Esophagus mucosa (tissue), 1 donor: ENCODE measurements at regions not wholly inside any gene's neighbourhood (a gene's known extent, or its start where the extent isn't known, plus 50 kb on each side); places are given as distances from the start of the nearest gene placed in this dataset.

Experiments used
- ATAC-seq: fragments of 200-7000 bp; cut with Tn5 transposase; one replicate; pipeline ENCODE4 v1.9.1; 2020
- donor health status: DM: yes; HTN: yes; CAD: no.

- no peak for ATAC-seq
These were observed 173.2 kb downstream of the CDH26 start for GRCh38 chr20:60131375-60131774.

- no peak for ATAC-seq
These were observed 174.1 kb downstream of the CDH26 start for GRCh38 chr20:60132162-60132826.

GRCh38 chr20:60132827-60133670, 174.8 kb downstream of the CDH26 start:
- ATAC-seq = no peak

DNA sequence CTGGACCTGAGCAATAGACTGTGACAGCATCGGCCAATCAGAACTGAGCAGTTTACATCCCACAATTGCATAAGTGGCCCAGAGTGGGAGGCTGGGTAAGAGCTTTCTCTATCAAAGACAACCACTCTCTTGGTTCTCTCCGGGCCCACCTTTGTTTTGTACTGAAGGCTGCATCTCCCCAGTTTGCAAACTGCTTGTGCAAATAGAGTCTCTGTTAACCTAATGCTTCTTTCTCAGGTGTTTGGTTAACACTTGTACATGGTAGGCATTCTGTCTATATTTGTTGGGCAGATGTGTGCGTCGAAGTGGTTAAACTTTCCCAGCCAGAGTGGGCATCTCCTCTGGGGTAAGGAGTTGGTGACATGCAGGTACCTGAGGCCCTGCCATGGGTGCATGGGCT, 177.1 kb downstream of the CDH26 start:
- ATAC-seq = no peak

DNA sequence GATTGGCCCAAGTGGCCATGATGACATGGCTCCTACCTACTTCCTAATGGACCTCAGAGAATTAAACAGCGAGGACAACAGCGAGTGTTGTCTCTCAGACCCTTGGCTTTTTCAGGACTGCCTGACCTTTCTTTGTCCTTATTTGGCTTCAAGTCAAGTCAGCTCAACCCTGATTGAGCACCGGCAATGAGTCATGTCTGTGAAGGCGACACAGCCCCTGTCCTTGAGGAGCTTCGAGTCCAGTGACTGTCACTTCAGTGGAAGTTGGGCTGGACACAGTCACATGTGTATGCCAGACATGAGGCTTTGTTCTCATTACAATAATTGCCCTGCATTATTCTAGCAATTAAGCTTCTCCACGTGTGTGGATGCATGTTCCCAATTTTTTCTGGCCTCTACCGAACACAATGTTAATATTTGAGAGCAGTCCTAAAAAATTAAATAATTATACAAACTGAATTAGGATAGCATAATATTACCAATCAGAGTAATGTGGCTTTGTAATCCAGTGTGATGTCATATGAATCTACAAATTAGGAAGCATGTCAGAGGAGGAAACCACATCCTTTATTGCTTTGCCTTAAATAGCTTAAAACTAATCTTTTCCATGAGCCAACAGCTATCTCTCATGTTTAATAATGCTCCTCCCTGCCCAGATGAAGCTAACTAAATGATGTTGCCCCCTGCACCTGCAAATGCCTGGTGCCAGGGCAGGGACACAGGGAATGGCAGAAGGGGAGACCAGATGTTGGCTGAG, 178.6 kb downstream of the CDH26 start:
- ATAC-seq = no peak

DNA sequence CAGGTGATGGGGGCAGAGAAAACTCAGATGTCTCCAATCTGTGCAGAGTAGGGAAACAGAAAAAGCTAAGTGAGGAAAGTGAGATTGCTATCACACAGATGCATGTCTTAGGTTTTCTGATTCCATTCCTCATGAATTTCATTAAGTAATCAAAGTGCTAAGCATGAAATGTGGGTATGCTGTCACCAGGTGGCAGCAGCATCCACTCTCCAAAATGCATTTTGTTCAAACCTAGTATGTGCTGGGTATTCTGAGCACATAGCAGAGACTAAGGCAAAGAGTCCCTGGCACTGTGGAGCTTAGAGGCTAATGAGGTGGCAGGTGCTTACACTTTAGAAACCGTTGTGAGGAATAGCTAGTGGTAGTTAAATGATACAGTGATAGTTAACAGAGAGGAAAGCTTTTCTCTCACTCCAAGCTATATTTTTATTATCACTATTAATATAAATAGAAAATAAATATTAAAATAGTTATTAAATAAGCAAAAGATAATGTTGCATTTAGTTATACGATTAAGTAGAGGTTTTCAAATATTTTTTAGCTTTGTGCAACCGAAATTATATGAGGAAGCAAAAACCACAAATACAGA, 179.5 kb downstream of the CDH26 start:
- peak; percentile 87 for ATAC-seq

DNA sequence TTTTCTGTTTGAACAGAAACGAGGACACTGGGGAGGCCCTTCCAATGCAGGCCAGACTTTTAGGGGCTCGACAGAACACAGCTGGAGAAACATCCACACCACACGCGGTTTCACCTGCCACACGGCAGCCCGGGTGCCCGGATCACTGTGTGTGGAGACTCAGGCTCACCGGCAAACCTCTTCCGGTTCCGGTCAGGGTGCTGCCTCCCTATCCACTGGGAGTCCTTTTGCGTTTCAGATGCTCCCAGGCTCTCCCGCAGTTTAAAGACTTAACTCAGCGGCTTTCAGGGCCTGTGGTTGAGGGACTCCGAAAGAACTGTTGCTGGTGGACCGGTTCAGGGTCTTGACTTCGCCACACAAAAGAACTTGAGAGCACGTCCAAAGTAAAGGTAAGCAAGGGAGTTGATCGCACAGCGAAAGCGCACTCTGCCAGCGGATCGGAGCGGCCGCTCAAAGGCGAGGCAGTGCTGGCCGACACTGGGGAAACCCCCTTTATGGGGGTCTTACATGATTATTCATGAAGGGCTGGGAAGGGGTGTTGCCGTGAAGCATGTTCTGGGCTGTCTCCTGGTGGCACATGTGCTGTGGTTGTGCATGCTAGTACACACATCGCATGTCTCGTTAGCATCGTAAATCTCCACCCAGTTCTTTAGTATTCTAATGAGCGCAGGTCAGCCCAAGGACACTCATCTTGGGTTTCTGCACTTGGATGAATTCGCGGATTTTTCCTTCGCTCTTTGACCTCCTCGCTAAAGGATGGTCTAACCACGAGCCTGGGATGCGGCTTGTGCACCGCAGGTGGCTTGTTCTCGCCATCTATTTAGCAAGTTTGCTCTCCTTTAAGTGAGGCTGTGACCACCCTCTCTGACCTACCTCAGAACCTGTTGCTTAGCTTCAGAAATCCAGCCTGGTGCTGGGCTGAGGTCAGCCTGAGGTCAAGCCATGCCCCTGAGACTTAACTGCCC, 180.3 kb downstream of the CDH26 start:
- ATAC-seq = peak; percentile 89

DNA sequence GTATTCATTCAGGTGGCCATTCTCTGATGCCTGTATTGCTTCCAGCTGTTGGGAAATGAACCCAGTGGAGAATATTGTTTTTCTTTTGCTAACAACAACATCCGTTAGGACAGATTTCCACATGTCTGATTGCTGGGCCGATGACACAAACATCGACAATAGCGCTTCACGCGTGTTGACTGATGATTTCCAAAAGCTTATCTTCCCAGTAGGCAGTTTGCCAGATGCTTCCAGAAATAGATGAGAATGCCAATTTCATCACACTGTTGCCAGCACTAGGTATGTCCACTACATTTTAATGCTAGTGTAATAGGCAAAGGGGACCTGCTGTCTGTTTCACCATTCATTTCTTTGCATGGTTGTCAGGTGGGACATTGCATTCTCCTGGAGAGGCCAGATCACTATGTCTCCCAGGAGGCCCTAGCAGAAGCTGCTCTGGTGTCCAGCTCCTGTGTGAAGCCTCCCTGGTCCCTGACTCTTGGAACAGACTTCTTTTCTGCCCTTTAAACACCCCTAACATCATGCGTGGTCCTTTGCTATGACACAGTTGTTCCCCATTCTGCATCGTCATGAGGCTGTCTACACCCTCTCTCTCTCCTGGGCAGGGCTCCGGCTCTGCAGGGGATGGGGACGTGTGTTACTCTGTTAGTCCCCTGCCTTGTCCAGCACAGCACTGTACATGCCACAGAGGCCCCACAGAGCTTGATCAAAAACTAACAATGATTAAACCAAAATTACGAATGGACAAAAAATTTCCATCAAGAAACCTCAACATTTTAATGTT, 181.6 kb downstream of the CDH26 start:
- ATAC-seq = no peak

DNA sequence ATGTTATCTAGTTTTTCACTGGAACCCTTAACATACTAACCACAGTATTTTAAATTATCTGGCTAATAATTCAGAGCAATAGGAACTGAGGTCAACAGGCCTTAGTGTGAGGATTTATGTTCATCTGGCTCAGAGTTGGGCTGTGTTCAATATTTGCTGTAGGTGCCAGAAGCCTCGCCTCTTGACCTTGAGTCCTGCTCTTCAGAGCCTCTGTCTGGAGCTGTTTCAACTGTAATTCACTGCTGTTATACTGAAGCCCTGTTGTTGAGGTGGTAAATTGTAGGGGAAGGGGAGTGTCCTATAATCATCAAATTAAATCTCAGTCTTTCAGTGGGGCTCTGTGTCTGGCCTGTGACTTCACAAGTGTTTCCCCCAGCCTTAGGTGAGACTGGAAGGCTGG, 184.4 kb downstream of the CDH26 start:
- ATAC-seq = no peak

- ATAC-seq = no peak
These were observed 185.1 kb downstream of the CDH26 start for GRCh38 chr20:60143261-60143842.

DNA sequence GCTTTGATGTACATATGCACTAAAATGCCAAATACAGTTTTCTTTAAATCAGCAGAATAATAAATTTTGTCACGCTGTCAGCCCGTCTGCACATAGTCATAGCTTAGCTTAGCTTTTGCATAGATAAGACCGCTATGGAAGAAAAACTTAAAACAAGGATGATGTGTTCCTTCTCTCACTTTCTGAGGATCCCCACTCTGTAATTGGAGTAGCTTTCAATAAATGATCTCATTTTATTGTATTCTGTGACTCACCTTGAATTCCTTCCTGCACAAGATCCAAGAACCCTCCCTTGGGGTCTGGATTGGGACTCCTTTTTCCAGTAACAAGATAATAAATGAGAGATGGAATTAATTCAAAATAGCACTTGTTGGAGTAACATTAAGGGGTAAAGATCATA, 186.2 kb downstream of the CDH26 start:
- ATAC-seq = no peak

GRCh38 chr20:60144974-60145527, 186.8 kb downstream of the CDH26 start:
- ATAC-seq = no peak

GRCh38 chr20:60147004-60147403, 188.8 kb downstream of the CDH26 start:
- no peak for ATAC-seq

DNA sequence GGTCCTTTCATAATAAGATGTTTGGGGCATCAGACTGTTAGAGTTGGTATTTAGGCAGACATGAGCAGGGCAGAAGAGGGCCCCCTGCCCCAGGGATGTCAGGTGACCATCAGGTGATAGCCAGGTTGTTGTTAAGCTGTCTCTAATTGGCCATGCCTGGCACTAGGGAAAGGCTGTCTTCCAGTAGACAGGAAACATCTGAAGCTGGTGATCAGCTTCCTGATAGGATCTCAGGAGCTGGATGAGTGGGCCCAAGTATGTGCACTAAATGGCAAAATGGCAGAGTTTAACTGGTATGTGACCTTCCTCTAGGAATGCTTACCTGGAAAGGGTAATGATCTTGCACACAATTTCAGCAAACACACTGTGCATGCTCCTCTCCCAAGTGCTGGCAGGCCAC, 190.7 kb downstream of the CDH26 start:
- ATAC-seq = no peak

DNA sequence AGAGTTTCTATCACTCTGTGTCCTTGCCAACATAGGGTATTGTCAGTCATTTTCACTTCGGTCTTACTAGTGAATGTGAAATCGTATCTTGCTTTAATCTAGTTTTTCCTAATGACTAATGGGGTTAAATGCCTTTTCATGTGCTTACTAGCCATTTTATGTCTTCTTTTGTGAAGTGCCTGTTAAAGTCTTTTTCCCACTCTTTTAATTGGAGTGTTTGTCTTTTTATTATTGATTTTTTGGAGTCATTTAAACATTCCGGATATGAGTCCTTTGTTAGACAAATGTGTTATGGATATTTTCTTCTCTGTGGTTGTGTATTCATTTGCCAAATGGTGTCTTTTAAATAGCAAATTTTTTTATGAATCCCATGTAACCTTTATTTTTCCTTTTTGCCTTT, 194.6 kb downstream of the CDH26 start:
- no peak for ATAC-seq

DNA sequence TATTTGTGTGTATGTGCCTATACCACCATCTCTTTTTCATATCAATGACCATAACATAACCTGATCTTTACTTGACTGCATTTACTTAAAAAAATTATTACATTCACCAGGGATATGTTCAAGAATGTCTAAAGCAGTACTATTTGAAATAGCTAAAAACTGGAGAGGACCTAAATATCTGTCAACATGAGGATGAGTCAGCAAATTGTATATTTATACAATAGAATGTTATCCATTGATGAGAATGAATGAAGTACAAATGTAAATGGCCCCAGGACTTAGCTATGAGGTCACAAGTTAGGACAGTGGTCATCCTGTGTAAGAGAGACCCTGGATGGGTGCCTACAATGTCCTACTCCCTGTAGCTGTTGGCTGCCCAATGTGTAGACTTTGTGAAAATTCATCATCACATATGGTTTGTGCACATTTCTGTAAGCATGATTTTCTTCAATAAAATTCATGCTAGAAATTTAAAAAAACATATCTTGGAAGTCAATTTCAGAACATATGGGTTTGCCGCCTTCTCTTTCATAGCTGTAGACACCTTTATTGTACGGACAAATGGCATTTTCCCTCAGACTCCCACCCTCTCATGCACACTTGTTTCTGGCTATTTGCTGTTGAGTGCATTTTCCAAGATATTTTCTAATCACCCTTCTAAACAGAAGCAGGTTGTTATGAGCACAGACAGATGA, 202.4 kb downstream of the CDH26 start:
- ATAC-seq = no peak

DNA sequence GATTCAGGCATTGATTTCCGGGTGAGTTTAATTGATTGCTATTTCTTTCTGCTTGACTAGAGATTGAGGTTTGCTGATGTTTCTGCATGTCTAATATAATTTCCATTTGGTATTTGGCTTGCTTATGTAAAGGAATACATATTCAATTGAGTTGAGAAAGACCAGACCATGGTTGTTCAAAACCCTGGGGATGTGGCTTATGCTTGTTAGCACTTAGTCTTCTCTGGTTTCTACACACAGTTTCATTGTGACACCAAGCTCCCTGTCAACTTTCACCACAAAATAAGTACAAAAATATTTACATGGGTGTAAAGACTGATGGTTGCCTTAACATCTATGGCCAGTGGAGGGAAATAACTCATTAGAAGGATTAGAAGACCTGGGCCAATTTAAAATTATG, 209.6 kb downstream of the CDH26 start:
- ATAC-seq = no peak

DNA sequence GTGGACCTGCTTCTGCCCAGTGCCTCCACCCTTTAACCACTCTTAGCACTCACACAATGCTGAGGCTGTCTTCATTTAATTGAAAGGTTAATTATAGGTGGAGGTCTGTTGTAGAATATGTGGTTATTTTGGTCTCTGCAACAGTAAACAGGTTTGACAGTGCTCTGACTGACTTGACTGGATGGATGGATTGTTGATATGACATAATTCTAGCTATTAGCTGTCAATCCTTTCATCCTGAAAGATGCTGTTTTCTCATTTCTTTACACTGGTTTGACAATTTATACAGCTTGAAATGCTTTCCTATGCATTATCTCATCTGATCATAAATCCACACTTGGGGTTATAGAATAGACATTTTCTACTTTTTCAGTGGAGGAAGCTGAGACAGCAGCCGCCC, 210.7 kb downstream of the CDH26 start:
- no peak for ATAC-seq

DNA sequence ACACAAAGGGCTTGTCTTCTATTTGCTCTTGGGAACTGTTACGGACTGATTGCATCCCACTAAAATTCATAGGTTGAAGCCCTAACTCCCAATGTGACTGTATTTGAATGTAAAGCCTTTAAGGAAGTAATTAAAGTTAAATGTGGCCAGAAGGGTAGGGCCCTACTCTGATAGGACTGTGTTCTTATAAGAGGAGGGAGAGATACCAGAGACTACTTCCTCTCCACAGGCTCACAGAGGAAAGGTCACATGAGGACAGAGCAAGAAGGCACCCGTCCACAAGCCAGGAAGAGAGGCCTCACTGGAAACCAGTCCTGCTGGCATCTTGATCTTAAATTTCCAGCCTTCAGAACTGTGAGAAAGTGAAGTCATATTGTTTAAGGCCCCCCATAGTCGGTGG, 211.9 kb downstream of the CDH26 start:
- no peak for ATAC-seq

DNA sequence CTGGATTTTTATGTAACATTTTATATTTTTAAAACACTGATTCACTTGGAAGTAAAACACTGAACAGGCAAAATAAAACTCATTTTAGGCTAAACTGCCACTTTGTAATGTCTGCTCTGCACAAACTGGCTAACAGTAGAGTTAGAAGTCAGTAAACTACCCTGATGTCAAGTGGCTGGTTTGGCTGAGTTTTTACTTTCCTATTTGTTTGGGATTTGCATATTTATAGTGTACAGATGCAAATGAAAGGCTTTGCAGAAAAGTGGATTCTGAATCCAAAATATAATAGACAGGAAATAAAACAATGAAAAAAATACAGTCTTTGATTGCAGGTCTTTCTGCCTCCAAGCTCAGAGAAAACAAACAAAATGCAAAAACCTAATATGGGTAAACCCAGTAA, 213.1 kb downstream of the CDH26 start:
- no peak for ATAC-seq
